ENCODE measurements at regions not wholly inside any gene's neighbourhood (a gene's known extent, or its start where the extent isn't known, plus 50 kb on each side); places are given as distances from the start of the nearest gene placed in this dataset.

DNA sequence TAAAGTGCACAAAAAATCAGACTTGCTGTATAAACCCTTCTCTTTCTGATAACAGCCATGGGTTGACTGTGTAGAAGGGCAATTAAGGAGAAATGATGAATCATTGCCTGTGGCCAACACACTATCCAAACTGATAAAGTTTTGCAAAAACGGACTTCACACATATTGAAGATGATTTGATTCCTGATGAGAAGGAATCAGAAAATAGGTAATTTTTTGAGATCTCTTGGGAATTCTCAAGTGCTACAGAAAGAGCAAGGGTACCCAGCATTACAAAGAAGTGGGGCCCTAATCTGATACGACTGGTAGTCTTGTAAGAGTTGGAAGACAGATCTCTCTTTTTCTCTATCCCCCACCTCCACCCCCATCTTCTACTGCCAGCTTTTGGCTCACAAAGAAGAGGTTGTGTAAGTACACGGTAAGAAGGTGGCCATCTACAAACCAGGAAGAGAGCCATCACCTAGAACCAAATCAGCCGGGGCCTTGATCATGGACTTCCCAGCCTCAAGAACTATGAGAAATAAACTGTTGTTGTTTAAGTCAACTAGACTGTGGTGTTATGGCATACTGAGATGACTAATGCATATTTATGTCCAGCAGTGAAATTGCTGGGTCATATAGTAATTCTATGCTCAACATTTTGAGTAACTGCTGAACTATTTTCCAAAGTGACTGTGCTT is 254.7 kb downstream of the EDEM1 start:
- H4K20me1 ChIP-seq (replicated peaks; ENCODE audit: control insufficient read depth, extremely low read depth, insufficient read depth, low read length), result no peaks in the 10 kb centered on the region
- H3K27ac ChIP-seq (ENCODE audit: insufficient read depth, low read depth, low read length), result no peak overlapping the region
- H3K4me2 ChIP-seq (ENCODE audit: insufficient read depth, low read length), result no peak overlapping the region
- intact Hi-C loops (cut with micrococcal nuclease) (no loop called here), dilution Hi-C loops (cut with MboI; ENCODE audit: extremely low pct_ligation_motif_present, low sequenced_read_pairs) (no loop called here)
- DNase-seq (ENCODE audit: low read depth, low spot score), result no peak
- H3K79me2 ChIP-seq (ENCODE audit: control insufficient read depth, insufficient read depth, low read length), result no peaks in the 10 kb centered on the region
- H3K4me3 ChIP-seq (replicated peaks in 1 of 3; ENCODE audit: insufficient read depth in 1 of 3, low read depth in 1 of 3, low read length in 3 of 3), result no peak overlapping the region
- no peaks in the 10 kb centered on the region for H3K36me3 ChIP-seq (ENCODE audit: control insufficient read depth in 2 of 2, extremely low read depth in 1 of 2, insufficient read depth in 2 of 2, low read length in 2 of 2)
- no peak for FAIRE-seq
- H3K9me3 ChIP-seq (replicated peaks; ENCODE audit: control insufficient read depth, insufficient read depth, low read length), result no peaks in the 10 kb centered on the region
- CTCF ChIA-PET, result no interaction called here
- BruUV-seq (replicated peaks), result no TSS peak
- H2AFZ ChIP-seq (ENCODE audit: low read depth, low read length), result no peak overlapping the region
- H3K9me1 ChIP-seq (replicated peaks; ENCODE audit: control insufficient read depth, extremely low read depth, insufficient read depth, low read length), result no peaks in the 10 kb centered on the region
- POLR2A ChIA-PET, result no interaction called here
- H3K27me3 ChIP-seq (ENCODE audit: control insufficient read depth in 2 of 2, insufficient read depth in 2 of 2, low read length in 2 of 2), result no peaks in the 10 kb centered on the region
- H3K9ac ChIP-seq (replicated peaks; ENCODE audit: extremely low read depth, insufficient read depth, low read length), result no peak overlapping the region
- TF ChIP-seq, protein P1, sequence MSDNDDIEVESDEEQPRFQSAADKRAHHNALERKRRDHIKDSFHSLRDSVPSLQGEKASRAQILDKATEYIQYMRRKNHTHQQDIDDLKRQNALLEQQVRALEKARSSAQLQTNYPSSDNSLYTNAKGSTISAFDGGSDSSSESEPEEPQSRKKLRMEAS (IDR thresholded peaks at IDR 0.05; ENCODE audit: insufficient read depth, insufficient read length), result no peak
- no peaks in the 10 kb centered on the region for H3K4me1 ChIP-seq (ENCODE audit: control insufficient read depth, extremely low read depth, insufficient read depth, low read length)

DNA sequence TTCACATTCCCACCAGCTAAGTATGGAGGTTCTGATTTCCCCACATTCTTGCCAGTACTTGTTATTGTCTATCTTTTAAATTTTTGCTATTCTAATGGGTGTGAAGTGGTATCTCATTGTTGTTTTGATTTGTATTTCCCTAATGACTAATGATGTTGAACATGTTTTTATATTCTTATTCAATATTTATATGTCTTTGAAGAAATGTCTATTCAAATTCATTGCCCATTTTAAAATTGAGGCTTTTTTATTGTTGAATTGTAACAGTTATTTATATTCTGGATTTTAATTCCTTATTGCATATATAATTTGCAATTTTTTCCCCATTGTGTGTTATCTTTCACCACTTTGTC is 255.3 kb downstream of the EDEM1 start:
- H3K4me2 ChIP-seq (ENCODE audit: insufficient read depth, low read length), result no peak overlapping the region
- no peak for FAIRE-seq
- H3K27ac ChIP-seq (ENCODE audit: insufficient read depth, low read depth, low read length), result no peak overlapping the region
- no peak for DNase-seq (ENCODE audit: low read depth, low spot score)
- BruUV-seq (replicated peaks), result no TSS peak
- no peak for TF ChIP-seq MYC (IDR thresholded peaks at IDR 0.05; ENCODE audit: low read depth, low read length)
- no peak for TF ChIP-seq FOS (IDR thresholded peaks at IDR 0.05; ENCODE audit: borderline replicate concordance, insufficient read depth, low read length)
- no peak for TF ChIP-seq EZH2 (IDR thresholded peaks at IDR 0.05; ENCODE audit: borderline replicate concordance, low read depth, low read length, severe bottlenecking)
- TF ChIP-seq, protein P1 (IDR thresholded peaks at IDR 0.05; ENCODE audit: insufficient read depth, insufficient read length), result no peak
- no peak for TF ChIP-seq CTCF (IDR thresholded peaks at IDR 0.05; ENCODE audit: extremely low read depth in 1 of 2, insufficient read depth in 1 of 2, low read depth in 1 of 2, low read length in 2 of 2)
- TF ChIP-seq JUN (IDR thresholded peaks at IDR 0.05; ENCODE audit: borderline replicate concordance, insufficient read depth, insufficient read length, low read depth), result no peak
- no peak for TF ChIP-seq GATA2 (IDR thresholded peaks at IDR 0.05; ENCODE audit: insufficient read depth, insufficient read length, low read depth, low read length)
- TF ChIP-seq POLR2AphosphoS5 (IDR thresholded peaks at IDR 0.05; ENCODE audit: insufficient read depth, low read depth, low read length), result no peak
- no peak for TF ChIP-seq POLR2A (IDR thresholded peaks at IDR 0.05; ENCODE audit: low read depth, low read length)
- H3K27me3 ChIP-seq (ENCODE audit: control insufficient read depth in 2 of 2, insufficient read depth in 2 of 2, low read length in 2 of 2), result no peaks in the 10 kb centered on the region
- H3K4me1 ChIP-seq (ENCODE audit: control insufficient read depth, extremely low read depth, insufficient read depth, low read length), result no peaks in the 10 kb centered on the region
- no peak overlapping the region for H2AFZ ChIP-seq (ENCODE audit: low read depth, low read length)
- dilution Hi-C loops (cut with MboI; ENCODE audit: extremely low pct_ligation_motif_present, low sequenced_read_pairs) (no loop called here), intact Hi-C loops (cut with micrococcal nuclease) (no loop called here)
- H3K36me3 ChIP-seq (ENCODE audit: control insufficient read depth in 2 of 2, extremely low read depth in 1 of 2, insufficient read depth in 2 of 2, low read length in 2 of 2), result no peaks in the 10 kb centered on the region
- no peaks in the 10 kb centered on the region for H4K20me1 ChIP-seq (replicated peaks; ENCODE audit: control insufficient read depth, extremely low read depth, insufficient read depth, low read length)
- ChIA-PET POLR2A (no interaction called here), CTCF (no interaction called here)
- H3K9me3 ChIP-seq (replicated peaks; ENCODE audit: control insufficient read depth, insufficient read depth, low read length), result no peaks in the 10 kb centered on the region
- no peak overlapping the region for H3K4me3 ChIP-seq (replicated peaks in 1 of 3; ENCODE audit: insufficient read depth in 1 of 3, low read depth in 1 of 3, low read length in 3 of 3)
- H3K79me2 ChIP-seq (ENCODE audit: control insufficient read depth, insufficient read depth, low read length), result no peaks in the 10 kb centered on the region
- H3K9me1 ChIP-seq (replicated peaks; ENCODE audit: control insufficient read depth, extremely low read depth, insufficient read depth, low read length), result no peaks in the 10 kb centered on the region
- no peak overlapping the region for H3K9ac ChIP-seq (replicated peaks; ENCODE audit: extremely low read depth, insufficient read depth, low read length)

Measured in endothelial cell of umbilical vein (primary cell).